ENCODE measurements at regions not wholly inside any gene's neighbourhood (a gene's known extent, or its start where the extent isn't known, plus 50 kb on each side); places are given as distances from the start of the nearest gene placed in this dataset.

- no peak overlapping the region for H3K27ac ChIP-seq (ENCODE audit: low read depth in 2 of 2, low read length in 2 of 2)
- H3K36me3 ChIP-seq (ENCODE audit: control insufficient read depth in 2 of 2, insufficient read depth in 2 of 2, low read length in 2 of 2): no peaks in the 10 kb centered on the region
- no peak overlapping the region for H3K9ac ChIP-seq (ENCODE audit: low read depth in 1 of 2, low read length in 2 of 2)
- no peaks in the 10 kb centered on the region for H3K27me3 ChIP-seq (ENCODE audit: control insufficient read depth in 2 of 2, insufficient read depth in 2 of 2, low read length in 2 of 2)
- no peaks in the 10 kb centered on the region for H3K9me3 ChIP-seq (ENCODE audit: control insufficient read depth in 2 of 2, low read length in 2 of 2)
- H3K4me1 ChIP-seq (ENCODE audit: control insufficient read depth in 2 of 2, insufficient read depth in 2 of 2, low read length in 2 of 2): no peaks in the 10 kb centered on the region
- no peak overlapping the region for H3K4me3 ChIP-seq (ENCODE audit: low read length in 2 of 2)
Observed at GRCh38 chr9:2363138-2363745, 258.3 kb upstream of the VLDLR start.

GRCh38 chr9:2363781-2364180, 257.8 kb upstream of the VLDLR start:
- no peak overlapping the region for H3K9ac ChIP-seq (ENCODE audit: low read depth in 1 of 2, low read length in 2 of 2)
- H3K9me3 ChIP-seq (ENCODE audit: control insufficient read depth in 2 of 2, low read length in 2 of 2): no peaks in the 10 kb centered on the region
- H3K36me3 ChIP-seq (ENCODE audit: control insufficient read depth in 2 of 2, insufficient read depth in 2 of 2, low read length in 2 of 2): no peaks in the 10 kb centered on the region
- H3K4me1 ChIP-seq (ENCODE audit: control insufficient read depth in 2 of 2, insufficient read depth in 2 of 2, low read length in 2 of 2): no peaks in the 10 kb centered on the region
- H3K27me3 ChIP-seq (ENCODE audit: control insufficient read depth in 2 of 2, insufficient read depth in 2 of 2, low read length in 2 of 2): no peaks in the 10 kb centered on the region
- H3K27ac ChIP-seq (ENCODE audit: low read depth in 2 of 2, low read length in 2 of 2): no peak overlapping the region
- H3K4me3 ChIP-seq (ENCODE audit: low read length in 2 of 2): no peak overlapping the region

- Histone ChIP-seq H3K4me1 (ENCODE audit: control insufficient read depth in 2 of 2, insufficient read depth in 2 of 2, low read length in 2 of 2) (no peaks in the 10 kb centered on the region), H3K4me3 (ENCODE audit: low read length in 2 of 2) (no peak overlapping the region), H3K9ac (ENCODE audit: low read depth in 1 of 2, low read length in 2 of 2) (no peak overlapping the region), H3K27me3 (ENCODE audit: control insufficient read depth in 2 of 2, insufficient read depth in 2 of 2, low read length in 2 of 2) (no peaks in the 10 kb centered on the region), H3K9me3 (ENCODE audit: control insufficient read depth in 2 of 2, low read length in 2 of 2) (no peaks in the 10 kb centered on the region), H3K36me3 (ENCODE audit: control insufficient read depth in 2 of 2, insufficient read depth in 2 of 2, low read length in 2 of 2) (no peaks in the 10 kb centered on the region), H3K27ac (ENCODE audit: low read depth in 2 of 2, low read length in 2 of 2) (no peak overlapping the region)
Observed at GRCh38 chr9:2367970-2368369, 253.6 kb upstream of the VLDLR start.

- no peaks in the 10 kb centered on the region for H3K36me3 ChIP-seq (ENCODE audit: control insufficient read depth in 2 of 2, insufficient read depth in 2 of 2, low read length in 2 of 2)
Observed at GRCh38 chr9:2373648-2374047, 247.9 kb upstream of the VLDLR start.

GRCh38 chr9:2375114-2375513, 246.5 kb upstream of the VLDLR start:
- Histone ChIP-seq H3K36me3 (ENCODE audit: control insufficient read depth in 2 of 2, insufficient read depth in 2 of 2, low read length in 2 of 2) (no peaks in the 10 kb centered on the region), H3K27me3 (ENCODE audit: control insufficient read depth in 2 of 2, insufficient read depth in 2 of 2, low read length in 2 of 2) (no peaks in the 10 kb centered on the region), H3K9me3 (ENCODE audit: control insufficient read depth in 2 of 2, low read length in 2 of 2) (no peaks in the 10 kb centered on the region), H3K4me1 (ENCODE audit: control insufficient read depth in 2 of 2, insufficient read depth in 2 of 2, low read length in 2 of 2) (no peaks in the 10 kb centered on the region), H3K4me3 (ENCODE audit: low read length in 2 of 2) (no peak overlapping the region), H3K9ac (ENCODE audit: low read depth in 1 of 2, low read length in 2 of 2) (no peak overlapping the region), H3K27ac (ENCODE audit: low read depth in 2 of 2, low read length in 2 of 2) (no peak overlapping the region)

More at GRCh38 chr9:2373648-2374047, 247.9 kb upstream of the VLDLR start:
- Histone ChIP-seq H3K9ac (ENCODE audit: low read depth in 1 of 2, low read length in 2 of 2) (no peak overlapping the region), H3K9me3 (ENCODE audit: control insufficient read depth in 2 of 2, low read length in 2 of 2) (no peaks in the 10 kb centered on the region), H3K4me3 (ENCODE audit: low read length in 2 of 2) (no peak overlapping the region), H3K27ac (ENCODE audit: low read depth in 2 of 2, low read length in 2 of 2) (no peak overlapping the region), H3K4me1 (ENCODE audit: control insufficient read depth in 2 of 2, insufficient read depth in 2 of 2, low read length in 2 of 2) (no peaks in the 10 kb centered on the region), H3K27me3 (ENCODE audit: control insufficient read depth in 2 of 2, insufficient read depth in 2 of 2, low read length in 2 of 2) (no peaks in the 10 kb centered on the region)

- Histone ChIP-seq H3K36me3 (ENCODE audit: control insufficient read depth in 2 of 2, insufficient read depth in 2 of 2, low read length in 2 of 2) (no peaks in the 10 kb centered on the region), H3K9me3 (ENCODE audit: control insufficient read depth in 2 of 2, low read length in 2 of 2) (no peaks in the 10 kb centered on the region), H3K27ac (ENCODE audit: low read depth in 2 of 2, low read length in 2 of 2) (no peak overlapping the region), H3K27me3 (ENCODE audit: control insufficient read depth in 2 of 2, insufficient read depth in 2 of 2, low read length in 2 of 2) (no peaks in the 10 kb centered on the region), H3K4me3 (ENCODE audit: low read length in 2 of 2) (no peak overlapping the region), H3K9ac (ENCODE audit: low read depth in 1 of 2, low read length in 2 of 2) (no peak overlapping the region), H3K4me1 (ENCODE audit: control insufficient read depth in 2 of 2, insufficient read depth in 2 of 2, low read length in 2 of 2) (no peaks in the 10 kb centered on the region)
Observed at GRCh38 chr9:2377117-2377516, 244.5 kb upstream of the VLDLR start.

GRCh38 chr9:2377834-2378233, 243.8 kb upstream of the VLDLR start:
- H3K9me3 ChIP-seq (ENCODE audit: control insufficient read depth in 2 of 2, low read length in 2 of 2): no peaks in the 10 kb centered on the region
- no peak overlapping the region for H3K27ac ChIP-seq (ENCODE audit: low read depth in 2 of 2, low read length in 2 of 2)
- H3K27me3 ChIP-seq (ENCODE audit: control insufficient read depth in 2 of 2, insufficient read depth in 2 of 2, low read length in 2 of 2): no peaks in the 10 kb centered on the region
- H3K36me3 ChIP-seq (ENCODE audit: control insufficient read depth in 2 of 2, insufficient read depth in 2 of 2, low read length in 2 of 2): no peaks in the 10 kb centered on the region
- no peak overlapping the region for H3K4me3 ChIP-seq (ENCODE audit: low read length in 2 of 2)
- H3K9ac ChIP-seq (ENCODE audit: low read depth in 1 of 2, low read length in 2 of 2): no peak overlapping the region
- no peaks in the 10 kb centered on the region for H3K4me1 ChIP-seq (ENCODE audit: control insufficient read depth in 2 of 2, insufficient read depth in 2 of 2, low read length in 2 of 2)

GRCh38 chr9:2378266-2378665, 243.3 kb upstream of the VLDLR start:
- H3K36me3 ChIP-seq (ENCODE audit: control insufficient read depth in 2 of 2, insufficient read depth in 2 of 2, low read length in 2 of 2): no peaks in the 10 kb centered on the region
- H3K9me3 ChIP-seq (ENCODE audit: control insufficient read depth in 2 of 2, low read length in 2 of 2): no peaks in the 10 kb centered on the region
- no peak overlapping the region for H3K4me3 ChIP-seq (ENCODE audit: low read length in 2 of 2)
- no peaks in the 10 kb centered on the region for H3K27me3 ChIP-seq (ENCODE audit: control insufficient read depth in 2 of 2, insufficient read depth in 2 of 2, low read length in 2 of 2)
- H3K4me1 ChIP-seq (ENCODE audit: control insufficient read depth in 2 of 2, insufficient read depth in 2 of 2, low read length in 2 of 2): no peaks in the 10 kb centered on the region
- no peak overlapping the region for H3K27ac ChIP-seq (ENCODE audit: low read depth in 2 of 2, low read length in 2 of 2)
- no peak overlapping the region for H3K9ac ChIP-seq (ENCODE audit: low read depth in 1 of 2, low read length in 2 of 2)

- no peak overlapping the region for H3K4me3 ChIP-seq (ENCODE audit: low read length in 2 of 2)
- no peaks in the 10 kb centered on the region for H3K36me3 ChIP-seq (ENCODE audit: control insufficient read depth in 2 of 2, insufficient read depth in 2 of 2, low read length in 2 of 2)
- no peaks in the 10 kb centered on the region for H3K27me3 ChIP-seq (ENCODE audit: control insufficient read depth in 2 of 2, insufficient read depth in 2 of 2, low read length in 2 of 2)
- no peak overlapping the region for H3K27ac ChIP-seq (ENCODE audit: low read depth in 2 of 2, low read length in 2 of 2)
- no peaks in the 10 kb centered on the region for H3K9me3 ChIP-seq (ENCODE audit: control insufficient read depth in 2 of 2, low read length in 2 of 2)
- no peak overlapping the region for H3K9ac ChIP-seq (ENCODE audit: low read depth in 1 of 2, low read length in 2 of 2)
- no peaks in the 10 kb centered on the region for H3K4me1 ChIP-seq (ENCODE audit: control insufficient read depth in 2 of 2, insufficient read depth in 2 of 2, low read length in 2 of 2)
Observed at GRCh38 chr9:2378816-2379215, 242.8 kb upstream of the VLDLR start.

- Histone ChIP-seq H3K36me3 (ENCODE audit: control insufficient read depth in 2 of 2, insufficient read depth in 2 of 2, low read length in 2 of 2) (no peaks in the 10 kb centered on the region), H3K27me3 (ENCODE audit: control insufficient read depth in 2 of 2, insufficient read depth in 2 of 2, low read length in 2 of 2) (no peaks in the 10 kb centered on the region), H3K9ac (ENCODE audit: low read depth in 1 of 2, low read length in 2 of 2) (no peak overlapping the region), H3K9me3 (ENCODE audit: control insufficient read depth in 2 of 2, low read length in 2 of 2) (no peaks in the 10 kb centered on the region), H3K4me1 (ENCODE audit: control insufficient read depth in 2 of 2, insufficient read depth in 2 of 2, low read length in 2 of 2) (no peaks in the 10 kb centered on the region), H3K4me3 (ENCODE audit: low read length in 2 of 2) (no peak overlapping the region), H3K27ac (ENCODE audit: low read depth in 2 of 2, low read length in 2 of 2) (no peak overlapping the region)
Observed at GRCh38 chr9:2384741-2385140, 236.8 kb upstream of the VLDLR start.

GRCh38 chr9:2385746-2386145, 235.8 kb upstream of the VLDLR start:
- Histone ChIP-seq H3K9me3 (ENCODE audit: control insufficient read depth in 2 of 2, low read length in 2 of 2) (no peaks in the 10 kb centered on the region), H3K27ac (ENCODE audit: low read depth in 2 of 2, low read length in 2 of 2) (no peak overlapping the region), H3K27me3 (ENCODE audit: control insufficient read depth in 2 of 2, insufficient read depth in 2 of 2, low read length in 2 of 2) (no peaks in the 10 kb centered on the region), H3K9ac (ENCODE audit: low read depth in 1 of 2, low read length in 2 of 2) (no peak overlapping the region), H3K4me3 (ENCODE audit: low read length in 2 of 2) (no peak overlapping the region), H3K36me3 (ENCODE audit: control insufficient read depth in 2 of 2, insufficient read depth in 2 of 2, low read length in 2 of 2) (no peaks in the 10 kb centered on the region), H3K4me1 (ENCODE audit: control insufficient read depth in 2 of 2, insufficient read depth in 2 of 2, low read length in 2 of 2) (no peaks in the 10 kb centered on the region)
